PC-9 (cell line): ENCODE measurements at regions not wholly inside any gene's neighbourhood (a gene's known extent, or its start where the extent isn't known, plus 50 kb on each side); places are given as distances from the start of the nearest gene placed in this dataset.

Source experiments
- BruUV-seq: library from RNA; stranded (reverse); fragments of 400-500 nt; replicated peaks from 2 replicates; lab custom pipeline; 2021; lab: Mats Ljungman, UMichigan
- CTCF ChIA-PET: fragments of 300-600 bp; sonication (Branson Sonifier 250); formaldehyde crosslinking; loops from one replicate; lab custom pipeline; 2022; ENCODE audit warnings: antibody characterized with exemption; lab: Charles Lee
- POLR2A ChIA-PET: fragments of 300-600 bp; sonication (Branson Sonifier 250); formaldehyde crosslinking; loops from one replicate; lab custom pipeline; 2022; ENCODE audit warnings: antibody characterized with exemption; ENCODE audit not compliant: unreplicated experiment; lab: Charles Lee
- DNase-seq, 2 experiments: peaks; one replicate each; pipeline versions ENCODE4 v3.0.0 to v3.0.0-alpha.2; 2015 to 2022; ENCODE audit warnings: mixed read lengths in 1 of 2
- H2AFZ ChIP-seq: fragments of 200-600 bp; sonication (generic); 2 replicates; pipeline ENCODE4 v1.8.1; 2017; ENCODE audit warnings: antibody characterized with exemption
- H3F3A ChIP-seq: fragments of 200-600 bp; sonication (generic); 2 replicates; pipeline ENCODE4 v1.8.1; 2017; ENCODE audit warnings: antibody characterized with exemption, mild to moderate bottlenecking, low read depth; ENCODE audit not compliant: insufficient read depth
- H3K27ac ChIP-seq: fragments of 200-600 bp; sonication (generic); 2 replicates; pipeline ENCODE4 v1.6.1; 2016; ENCODE audit warnings: mixed run types
- H3K27me3 ChIP-seq: fragments of 200-600 bp; sonication (generic); 2 replicates; pipeline ENCODE4 v1.6.1; 2016; ENCODE audit warnings: low read depth, mixed run types; ENCODE audit not compliant: insufficient read depth
- H3K36me3 ChIP-seq: fragments of 200-600 bp; sonication (generic); 2 replicates; pipeline ENCODE4 v1.6.1; 2016; ENCODE audit warnings: low read depth, mixed run types
- H3K4me1 ChIP-seq: fragments of 200-600 bp; sonication (generic); replicated peaks from 2 replicates; pipeline ENCODE4 v1.6.1; 2016; ENCODE audit warnings: mixed run types; ENCODE audit not compliant: insufficient read depth
- H3K4me2 ChIP-seq: fragments of 200-600 bp; sonication (generic); 2 replicates; pipeline ENCODE4 v1.6.1; 2017; ENCODE audit warnings: mixed run types
- H3K4me3 ChIP-seq: fragments of 200-600 bp; sonication (generic); 2 replicates; pipeline ENCODE4 v1.6.1; 2016; ENCODE audit warnings: mixed run types
- H3K79me2 ChIP-seq: fragments of 200-600 bp; sonication (generic); 2 replicates; pipeline ENCODE4 v1.6.1; 2017; ENCODE audit warnings: low read depth, mixed run types
- H3K9me2 ChIP-seq: fragments of 200-600 bp; sonication (generic); 2 replicates; pipeline ENCODE4 v1.8.1; 2017; ENCODE audit warnings: mild to moderate bottlenecking; ENCODE audit not compliant: insufficient read depth
- H3K9me3 ChIP-seq: fragments of 200-600 bp; sonication (generic); 2 replicates; pipeline ENCODE4 v1.8.1; 2016; ENCODE audit warnings: low read depth; ENCODE audit not compliant: insufficient read depth
- H4K20me1 ChIP-seq: fragments of 200-600 bp; sonication (generic); 2 replicates; pipeline ENCODE4 v1.8.1; 2017; ENCODE audit not compliant: insufficient read depth
- EZH2 ChIP-seq: fragments of 200-600 bp; sonication (generic); IDR thresholded peaks from 2 replicates; pipeline ENCODE4 v1.8.0; 2017; ENCODE audit warnings: antibody characterized with exemption, low read depth
- intact Hi-C: fragments of 100-400 bp; cut with micrococcal nuclease; formaldehyde crosslinking; loops from one replicate; pipeline ENCODE4 v1.10.0; 2022; ENCODE audit not compliant: unreplicated experiment
- TF ChIP-seq, protein P1 (sequence below): fragments of 200-600 bp; sonication (generic); conservative IDR thresholded peaks from 2 replicates; pipeline ENCODE4 v1.6.1; 2017; ENCODE audit warnings: mixed run types, antibody characterized with exemption, mild to moderate bottlenecking, moderate library complexity

DNA sequence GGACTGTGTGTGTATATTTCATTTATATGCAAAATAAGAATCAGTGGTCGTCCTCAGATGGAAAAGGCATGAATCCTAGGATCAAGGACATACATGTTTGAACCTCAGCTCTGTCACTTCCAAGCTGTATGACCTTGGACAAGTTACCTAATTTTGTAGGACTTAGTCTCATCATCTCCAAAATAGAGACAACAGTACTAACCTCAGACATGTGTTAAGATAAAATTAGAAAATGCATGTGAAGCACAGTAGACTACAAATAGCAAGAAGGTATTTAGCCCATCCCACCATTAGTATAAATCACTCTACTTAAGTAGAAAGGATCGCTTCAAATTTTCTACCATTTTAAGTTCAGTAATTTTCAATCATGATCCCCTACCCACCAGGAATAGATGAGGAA lies 309.8 kb downstream of the ZEB2 start:
- no peak for DNase-seq

DNA sequence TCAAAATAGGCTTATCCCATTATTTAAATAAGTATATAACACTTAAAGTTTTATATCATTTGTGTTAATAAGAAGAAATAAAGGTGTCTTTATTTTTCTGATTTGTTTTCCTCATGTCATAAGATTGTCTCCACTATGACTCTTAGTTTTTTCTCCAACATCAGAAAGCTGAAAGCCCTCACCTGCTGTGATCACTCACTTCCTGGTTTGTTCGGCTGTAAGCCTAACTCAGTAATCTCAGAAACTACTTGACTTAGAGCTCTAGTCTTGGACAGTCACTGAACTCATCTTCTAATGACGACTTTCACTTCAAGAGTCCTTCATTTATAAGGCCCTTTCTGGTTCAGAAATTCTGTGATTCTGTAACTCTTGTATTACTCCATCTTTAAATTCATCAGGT lies 311.0 kb downstream of the ZEB2 start:
- DNase-seq: no peak
- H3K4me2 ChIP-seq: no peak overlapping the region
- H3K27me3 ChIP-seq: no peaks in the 10 kb centered on the region
- no peaks in the 10 kb centered on the region for H3K36me3 ChIP-seq
- H3K27ac ChIP-seq: no peak overlapping the region
- no peak for TF ChIP-seq EZH2
- TF ChIP-seq, protein P1, sequence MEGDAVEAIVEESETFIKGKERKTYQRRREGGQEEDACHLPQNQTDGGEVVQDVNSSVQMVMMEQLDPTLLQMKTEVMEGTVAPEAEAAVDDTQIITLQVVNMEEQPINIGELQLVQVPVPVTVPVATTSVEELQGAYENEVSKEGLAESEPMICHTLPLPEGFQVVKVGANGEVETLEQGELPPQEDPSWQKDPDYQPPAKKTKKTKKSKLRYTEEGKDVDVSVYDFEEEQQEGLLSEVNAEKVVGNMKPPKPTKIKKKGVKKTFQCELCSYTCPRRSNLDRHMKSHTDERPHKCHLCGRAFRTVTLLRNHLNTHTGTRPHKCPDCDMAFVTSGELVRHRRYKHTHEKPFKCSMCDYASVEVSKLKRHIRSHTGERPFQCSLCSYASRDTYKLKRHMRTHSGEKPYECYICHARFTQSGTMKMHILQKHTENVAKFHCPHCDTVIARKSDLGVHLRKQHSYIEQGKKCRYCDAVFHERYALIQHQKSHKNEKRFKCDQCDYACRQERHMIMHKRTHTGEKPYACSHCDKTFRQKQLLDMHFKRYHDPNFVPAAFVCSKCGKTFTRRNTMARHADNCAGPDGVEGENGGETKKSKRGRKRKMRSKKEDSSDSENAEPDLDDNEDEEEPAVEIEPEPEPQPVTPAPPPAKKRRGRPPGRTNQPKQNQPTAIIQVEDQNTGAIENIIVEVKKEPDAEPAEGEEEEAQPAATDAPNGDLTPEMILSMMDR: no peak
- H4K20me1 ChIP-seq: no peaks in the 10 kb centered on the region
- H3K79me2 ChIP-seq: no peaks in the 10 kb centered on the region
- no peak overlapping the region for H3K4me3 ChIP-seq
- CTCF ChIA-PET: no interaction called here
- POLR2A ChIA-PET: no interaction called here
- no peak overlapping the region for H2AFZ ChIP-seq
- BruUV-seq: no TSS peak
- H3K4me1 ChIP-seq: 0 out of 2 replicates have a peak, but pooled peaks cover 5% of the 10 kb centered on the region
- H3F3A ChIP-seq: no peaks in the 10 kb centered on the region
- H3K9me2 ChIP-seq: no peaks in the 10 kb centered on the region
- intact Hi-C loops: no loop called here
- no peaks in the 10 kb centered on the region for H3K9me3 ChIP-seq

More for the DNA sequence above, 309.8 kb downstream of the ZEB2 start:
- 0 out of 2 replicates have a peak, but pooled peaks cover 6% of the 10 kb centered on the region for H3K4me1 ChIP-seq
- TF ChIP-seq, protein P1: no peak
- no peak for TF ChIP-seq EZH2
- no peaks in the 10 kb centered on the region for H3K27me3 ChIP-seq
- H3K9me2 ChIP-seq: no peaks in the 10 kb centered on the region
- H3K79me2 ChIP-seq: no peaks in the 10 kb centered on the region
- H3K27ac ChIP-seq: no peak overlapping the region
- ChIA-PET POLR2A (no interaction called here), CTCF (no interaction called here)
- no peak overlapping the region for H2AFZ ChIP-seq
- no peaks in the 10 kb centered on the region for H4K20me1 ChIP-seq
- no TSS peak for BruUV-seq
- no peaks in the 10 kb centered on the region for H3F3A ChIP-seq
- H3K4me3 ChIP-seq: no peak overlapping the region
- H3K36me3 ChIP-seq: no peaks in the 10 kb centered on the region
- intact Hi-C loops: no loop called here
- no peaks in the 10 kb centered on the region for H3K9me3 ChIP-seq
- H3K4me2 ChIP-seq: no peak overlapping the region

DNA sequence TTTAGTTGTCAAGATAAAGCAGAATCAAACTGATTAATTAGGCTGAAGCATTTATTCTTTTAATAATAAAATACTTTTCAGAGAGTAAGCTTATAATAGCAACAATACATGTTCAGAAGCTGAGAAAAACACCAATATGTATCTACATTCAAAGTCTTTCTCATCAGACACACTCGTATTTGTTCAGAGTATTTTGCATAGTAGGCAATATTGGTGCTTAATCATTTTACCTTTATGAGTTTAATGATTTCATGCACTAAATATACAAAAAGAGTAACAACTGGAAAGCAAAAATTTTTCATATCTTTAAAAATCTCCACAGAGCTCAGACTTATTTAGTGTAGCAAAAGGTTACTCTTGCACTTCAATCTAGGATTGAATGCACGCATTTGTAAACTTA lies 313.9 kb downstream of the ZEB2 start:
- no TSS peak for BruUV-seq
- no peaks in the 10 kb centered on the region for H3K4me1 ChIP-seq
- no peaks in the 10 kb centered on the region for H3K36me3 ChIP-seq
- no peak for DNase-seq
- H4K20me1 ChIP-seq: no peaks in the 10 kb centered on the region
- intact Hi-C loops: no loop called here
- ChIA-PET CTCF (no interaction called here), POLR2A (no interaction called here)
- no peak overlapping the region for H3K4me2 ChIP-seq
- H3K9me2 ChIP-seq: no peaks in the 10 kb centered on the region
- H3K4me3 ChIP-seq: no peak overlapping the region
- no peaks in the 10 kb centered on the region for H3K79me2 ChIP-seq
- no peak overlapping the region for H2AFZ ChIP-seq
- no peak overlapping the region for H3K27ac ChIP-seq
- TF ChIP-seq, protein P1: no peak
- no peak for TF ChIP-seq EZH2
- no peaks in the 10 kb centered on the region for H3K27me3 ChIP-seq
- no peaks in the 10 kb centered on the region for H3F3A ChIP-seq
- H3K9me3 ChIP-seq: no peaks in the 10 kb centered on the region
